ENCODE measurements at regions not wholly inside any gene's neighbourhood (a gene's known extent, or its start where the extent isn't known, plus 50 kb on each side); places are given as distances from the start of the nearest gene placed in this dataset.

DNA sequence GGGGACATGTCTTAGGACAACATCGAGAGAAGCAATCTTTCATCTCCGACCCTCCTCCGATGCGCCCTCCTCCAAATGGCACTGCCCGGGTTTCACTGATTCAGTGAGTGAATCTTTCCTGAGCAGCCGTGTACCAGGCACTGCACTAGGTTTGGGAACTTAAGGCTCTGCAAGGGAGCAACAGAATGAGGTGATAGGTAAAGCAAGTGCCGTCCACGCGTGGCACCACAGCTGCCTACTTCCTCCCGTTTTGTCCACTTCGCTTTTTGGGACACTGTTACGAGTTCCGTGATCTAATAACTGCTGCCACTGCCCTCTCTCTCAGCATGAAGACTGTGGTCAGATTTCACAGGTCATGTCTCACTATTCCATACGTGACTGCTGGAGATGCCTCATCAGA is 131.0 kb downstream of the TEX29 start:
- Histone ChIP-seq H2AFZ (ENCODE audit: low read depth, low read length) (no peak overlapping the region), H3K27me3 (ENCODE audit: insufficient read depth, low read depth, low read length) (no peaks in the 10 kb centered on the region), H3K79me2 (replicated peaks; ENCODE audit: insufficient read depth, low read length) (no peaks in the 10 kb centered on the region), H3K4me3 (ENCODE audit: low read length) (no peak overlapping the region), H3K4me2 (ENCODE audit: low read length) (no peak overlapping the region), H3F3A (ENCODE audit: insufficient read depth, low read length, poor library complexity, severe bottlenecking) (no peaks in the 10 kb centered on the region), H3K9ac (ENCODE audit: low read length) (no peak overlapping the region), H3K36me3 (ENCODE audit: insufficient read depth, low read length) (no peaks in the 10 kb centered on the region), H3K9me3 (ENCODE audit: low read length) (peaks cover 8% of the 10 kb centered on the region), H3K9me2 (ENCODE audit: insufficient read depth, low read length) (no peaks in the 10 kb centered on the region), H4K20me1 (ENCODE audit: insufficient read depth) (no peaks in the 10 kb centered on the region), H3K27ac (ENCODE audit: low read length) (no peak overlapping the region)
- TF ChIP-seq RAD21 (conservative IDR thresholded peaks at IDR 0.05), result no peak
- TF ChIP-seq SMC3 (conservative IDR thresholded peaks at IDR 0.05; ENCODE audit: poor library complexity), result no peak
- no peak for TF ChIP-seq REST (IDR thresholded peaks at IDR 0.05; ENCODE audit: borderline replicate concordance)
- TF ChIP-seq POLR2AphosphoS5 (IDR thresholded peaks at IDR 0.05), result no peak
- no peak for TF ChIP-seq EP300 (conservative IDR thresholded peaks at IDR 0.05; ENCODE audit: poor library complexity, severe bottlenecking)
- TF ChIP-seq, protein P1, sequence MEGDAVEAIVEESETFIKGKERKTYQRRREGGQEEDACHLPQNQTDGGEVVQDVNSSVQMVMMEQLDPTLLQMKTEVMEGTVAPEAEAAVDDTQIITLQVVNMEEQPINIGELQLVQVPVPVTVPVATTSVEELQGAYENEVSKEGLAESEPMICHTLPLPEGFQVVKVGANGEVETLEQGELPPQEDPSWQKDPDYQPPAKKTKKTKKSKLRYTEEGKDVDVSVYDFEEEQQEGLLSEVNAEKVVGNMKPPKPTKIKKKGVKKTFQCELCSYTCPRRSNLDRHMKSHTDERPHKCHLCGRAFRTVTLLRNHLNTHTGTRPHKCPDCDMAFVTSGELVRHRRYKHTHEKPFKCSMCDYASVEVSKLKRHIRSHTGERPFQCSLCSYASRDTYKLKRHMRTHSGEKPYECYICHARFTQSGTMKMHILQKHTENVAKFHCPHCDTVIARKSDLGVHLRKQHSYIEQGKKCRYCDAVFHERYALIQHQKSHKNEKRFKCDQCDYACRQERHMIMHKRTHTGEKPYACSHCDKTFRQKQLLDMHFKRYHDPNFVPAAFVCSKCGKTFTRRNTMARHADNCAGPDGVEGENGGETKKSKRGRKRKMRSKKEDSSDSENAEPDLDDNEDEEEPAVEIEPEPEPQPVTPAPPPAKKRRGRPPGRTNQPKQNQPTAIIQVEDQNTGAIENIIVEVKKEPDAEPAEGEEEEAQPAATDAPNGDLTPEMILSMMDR (IDR thresholded peaks at IDR 0.05; ENCODE audit: poor library complexity, severe bottlenecking), result no peak
- TF ChIP-seq MXI1 (conservative IDR thresholded peaks at IDR 0.05; ENCODE audit: poor library complexity, severe bottlenecking), result no peak
- TF ChIP-seq TAF1 (IDR thresholded peaks at IDR 0.05; ENCODE audit: low read depth), result no peak
- TF ChIP-seq EZH2 (IDR thresholded peaks at IDR 0.05; ENCODE audit: borderline replicate concordance, insufficient read depth, low read length, poor library complexity, severe bottlenecking), result no peak

- H3K27ac ChIP-seq (ENCODE audit: low read length), result no peak overlapping the region
- H3K36me3 ChIP-seq (ENCODE audit: insufficient read depth, low read length), result no peaks in the 10 kb centered on the region
- no peaks in the 10 kb centered on the region for H3K79me2 ChIP-seq (replicated peaks; ENCODE audit: insufficient read depth, low read length)
- no peaks in the 10 kb centered on the region for H3K9me2 ChIP-seq (ENCODE audit: insufficient read depth, low read length)
- H3K4me3 ChIP-seq (ENCODE audit: low read length), result no peak overlapping the region
- no peaks in the 10 kb centered on the region for H3K27me3 ChIP-seq (ENCODE audit: insufficient read depth, low read depth, low read length)
- no peaks in the 10 kb centered on the region for H3F3A ChIP-seq (ENCODE audit: insufficient read depth, low read length, poor library complexity, severe bottlenecking)
- no peak overlapping the region for H3K4me2 ChIP-seq (ENCODE audit: low read length)
- no peaks in the 10 kb centered on the region for H3K9me3 ChIP-seq (ENCODE audit: low read length)
- H3K9ac ChIP-seq (ENCODE audit: low read length), result no peak overlapping the region
- no peaks in the 10 kb centered on the region for H4K20me1 ChIP-seq (ENCODE audit: insufficient read depth)
- H2AFZ ChIP-seq (ENCODE audit: low read depth, low read length), result no peak overlapping the region
- TF ChIP-seq RAD21 (conservative IDR thresholded peaks at IDR 0.05) (no peak), EZH2 (IDR thresholded peaks at IDR 0.05; ENCODE audit: borderline replicate concordance, insufficient read depth, low read length, poor library complexity, severe bottlenecking) (no peak), MXI1 (conservative IDR thresholded peaks at IDR 0.05; ENCODE audit: poor library complexity, severe bottlenecking) (no peak), TAF1 (IDR thresholded peaks at IDR 0.05; ENCODE audit: low read depth) (no peak), REST (IDR thresholded peaks at IDR 0.05; ENCODE audit: borderline replicate concordance) (no peak), EP300 (conservative IDR thresholded peaks at IDR 0.05; ENCODE audit: poor library complexity, severe bottlenecking) (no peak), POLR2AphosphoS5 (IDR thresholded peaks at IDR 0.05) (no peak), SMC3 (conservative IDR thresholded peaks at IDR 0.05; ENCODE audit: poor library complexity) (no peak)
- TF ChIP-seq, protein P1 (IDR thresholded peaks at IDR 0.05; ENCODE audit: poor library complexity, severe bottlenecking), result no peak
Observed at GRCh38 chr13:111456452-111457230, 136.2 kb downstream of the TEX29 start.
